ENCODE measurements at regions not wholly inside any gene's neighbourhood (a gene's known extent, or its start where the extent isn't known, plus 50 kb on each side); places are given as distances from the start of the nearest gene placed in this dataset.

GRCh38 chr17:28267720-28268609 lies 51.0 kb upstream of the TMEM97 start:
- H3K4me3 ChIP-seq (ENCODE audit: low read depth, low read length), result no peak overlapping the region
- no peak for TF ChIP-seq CTCF (IDR thresholded peaks at IDR 0.05; ENCODE audit: insufficient read depth, low read length, severe bottlenecking)
- peaks cover 13% of the 10 kb centered on the region for H3K27me3 ChIP-seq (ENCODE audit: control insufficient read depth, insufficient read depth, low read length)
- DNase-seq (ENCODE audit: low read depth) (no peak), FAIRE-seq (no peak)
- no peaks in the 10 kb centered on the region for H3K36me3 ChIP-seq (ENCODE audit: control insufficient read depth, insufficient read depth, low read length)

GRCh38 chr17:28268610-28269313 lies 50.2 kb upstream of the TMEM97 start:
- Histone ChIP-seq H3K36me3 (ENCODE audit: control insufficient read depth, insufficient read depth, low read length) (no peaks in the 10 kb centered on the region), H3K27me3 (ENCODE audit: control insufficient read depth, insufficient read depth, low read length) (peaks cover 13% of the 10 kb centered on the region), H3K4me3 (ENCODE audit: low read depth, low read length) (no peak overlapping the region)
- DNase-seq (ENCODE audit: low read depth) (no peak), FAIRE-seq (no peak)
- TF ChIP-seq CTCF (IDR thresholded peaks at IDR 0.05; ENCODE audit: insufficient read depth, low read length, severe bottlenecking), result no peak

All from bronchial epithelial cell (primary cell).